ENCODE measurements at regions not wholly inside any gene's neighbourhood (a gene's known extent, or its start where the extent isn't known, plus 50 kb on each side); places are given as distances from the start of the nearest gene placed in this dataset.
"Not testable (repeated sequence)": the region's sequence is repeated elsewhere in the genome, so short reads cannot be mapped to it uniquely, and the experiment has no call there.

GRCh38 chr6:169923468-169924464 lies 172.3 kb downstream of the ERMARD start:
- no peak for DNase-seq

DNA sequence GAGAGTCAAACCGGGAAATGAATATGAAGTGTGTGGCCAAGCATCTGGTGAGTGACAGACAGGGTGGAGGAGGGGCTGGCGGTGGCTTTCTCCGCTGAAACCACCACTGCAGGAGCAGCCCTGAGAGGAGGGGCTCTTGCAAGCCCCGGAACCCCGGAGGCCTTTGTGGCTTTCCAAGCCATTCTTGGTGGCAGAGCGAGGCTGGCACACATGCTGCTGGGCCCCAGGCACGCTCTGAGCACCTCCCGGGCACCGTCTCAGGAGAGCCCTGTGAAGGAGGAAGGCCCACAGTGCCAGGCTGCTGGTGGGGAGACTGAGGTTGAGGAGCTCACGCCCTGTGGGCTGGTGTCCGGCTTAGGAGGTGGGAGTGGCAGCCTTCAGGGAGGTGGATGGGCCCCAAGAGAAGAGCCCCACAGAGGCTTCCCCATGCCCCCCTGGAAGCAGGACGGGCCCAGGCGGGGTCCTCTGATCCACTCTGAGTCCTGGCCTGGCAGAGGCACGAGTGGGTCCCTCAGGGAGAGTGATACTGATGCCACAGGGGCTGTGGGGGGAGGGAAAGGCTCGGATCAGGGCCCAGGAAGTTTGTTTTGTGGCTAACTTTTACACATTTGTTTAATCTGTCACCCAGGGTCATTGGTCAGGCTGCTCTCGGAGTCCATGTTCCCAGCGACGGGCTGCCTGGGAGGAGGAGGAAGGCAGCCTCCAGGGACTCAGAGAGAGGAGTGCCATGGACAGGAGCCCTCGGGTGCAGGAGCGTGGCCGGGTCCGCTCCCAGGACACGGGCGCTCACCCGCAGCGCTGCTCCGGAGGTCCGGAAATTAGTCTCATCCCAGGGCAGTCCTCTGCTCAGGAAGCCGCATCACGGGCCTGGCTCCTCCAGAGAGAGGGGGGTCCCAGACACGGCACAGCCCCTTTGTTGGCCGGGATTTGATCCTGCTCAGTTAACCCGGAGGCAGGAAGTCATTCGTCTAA lies 170.7 kb downstream of the ERMARD start:
- DNase-seq = peak; percentile 26

- no peak for DNase-seq
Measured at GRCh38 chr6:169921217-169921616, 169.8 kb downstream of the ERMARD start.

DNA sequence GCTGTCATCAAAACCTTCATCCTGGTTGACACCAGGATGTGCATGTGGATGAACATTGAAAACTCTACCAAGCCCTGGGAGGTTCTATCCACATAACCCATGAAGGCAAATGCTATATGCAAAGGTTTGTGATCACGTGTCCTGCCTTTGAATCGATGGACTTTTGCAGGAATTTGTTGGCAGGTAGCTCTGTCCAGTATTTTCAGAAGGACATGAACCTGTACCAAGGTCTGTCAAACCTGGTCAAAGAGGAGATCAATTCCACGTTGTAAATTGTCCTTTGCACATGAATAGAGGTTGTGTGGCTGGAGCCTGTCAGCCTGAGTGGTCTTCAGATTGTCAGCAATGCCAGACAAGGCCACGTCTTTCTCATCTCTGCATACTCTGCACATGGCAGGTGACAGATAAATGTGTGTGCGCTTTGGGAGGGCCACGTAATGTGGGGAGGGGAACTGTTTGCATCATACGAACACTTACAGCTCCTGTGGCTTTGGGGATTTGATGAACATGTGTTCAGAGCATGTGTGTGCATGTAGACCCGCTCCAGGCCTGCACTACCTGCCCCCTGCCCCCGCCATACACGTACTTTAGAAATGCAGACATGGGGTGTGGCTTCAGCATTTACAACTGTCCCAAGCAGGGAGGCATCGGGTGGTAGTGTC lies 169.1 kb downstream of the ERMARD start:
- no peak for DNase-seq

GRCh38 chr6:169918954-169919549 lies 167.6 kb downstream of the ERMARD start:
- DNase-seq = no peak

DNA sequence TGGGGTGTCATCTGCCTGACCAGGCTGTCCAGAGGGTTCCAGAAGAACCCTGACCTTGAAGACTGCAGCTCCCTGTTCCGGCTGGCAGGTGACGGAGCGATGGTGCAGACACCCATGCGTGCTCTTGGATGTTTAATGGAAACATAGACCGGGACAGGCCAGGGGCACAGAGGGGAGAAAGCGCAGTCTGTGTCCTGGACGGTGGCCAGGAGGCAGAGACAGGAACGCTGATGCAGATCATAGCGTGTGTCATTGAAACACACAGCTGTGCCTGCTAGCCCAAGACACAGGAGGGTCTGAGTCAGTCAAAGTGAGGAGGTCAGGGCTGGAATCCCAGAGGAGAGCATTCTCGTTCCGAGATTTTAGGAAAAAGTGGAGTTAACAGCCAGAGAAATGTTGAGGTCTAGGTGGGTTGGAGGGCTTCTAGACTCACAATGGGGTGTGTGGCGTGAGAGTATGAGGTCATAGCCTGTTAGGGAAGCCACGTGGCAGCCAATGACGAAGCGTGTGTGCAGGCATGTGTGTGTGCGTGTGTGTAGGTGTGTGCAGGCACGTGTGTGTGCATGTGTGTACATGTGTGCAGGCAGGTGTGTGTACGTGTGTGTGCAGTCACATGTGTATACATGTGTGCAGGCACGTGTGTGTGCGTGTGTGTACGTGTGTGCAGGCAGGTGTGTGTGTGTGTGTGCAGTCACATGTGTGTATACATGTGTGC lies 167.0 kb downstream of the ERMARD start:
- DNase-seq = no peak

DNA sequence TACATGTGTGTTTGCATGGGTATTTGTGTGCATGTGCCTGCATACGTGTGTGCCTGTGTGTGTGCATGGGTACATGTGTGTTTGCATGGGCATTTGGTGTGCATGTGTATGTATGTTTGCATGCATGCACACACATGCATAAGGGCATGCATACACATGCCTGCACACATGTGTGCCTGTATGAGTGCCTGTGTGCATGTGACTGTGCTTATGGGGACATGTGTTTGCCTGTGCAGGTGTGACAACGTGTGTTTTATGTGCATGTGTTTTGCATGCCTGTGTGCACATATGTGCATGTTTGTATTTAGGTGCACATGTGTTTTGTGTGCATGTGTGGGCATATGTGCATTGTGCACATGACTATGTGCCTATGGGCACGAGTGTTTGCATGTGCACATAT lies 165.7 kb downstream of the ERMARD start:
- DNase-seq = no peak

- no peak for DNase-seq
Measured at GRCh38 chr6:169915769-169916550, 164.5 kb downstream of the ERMARD start.

DNA sequence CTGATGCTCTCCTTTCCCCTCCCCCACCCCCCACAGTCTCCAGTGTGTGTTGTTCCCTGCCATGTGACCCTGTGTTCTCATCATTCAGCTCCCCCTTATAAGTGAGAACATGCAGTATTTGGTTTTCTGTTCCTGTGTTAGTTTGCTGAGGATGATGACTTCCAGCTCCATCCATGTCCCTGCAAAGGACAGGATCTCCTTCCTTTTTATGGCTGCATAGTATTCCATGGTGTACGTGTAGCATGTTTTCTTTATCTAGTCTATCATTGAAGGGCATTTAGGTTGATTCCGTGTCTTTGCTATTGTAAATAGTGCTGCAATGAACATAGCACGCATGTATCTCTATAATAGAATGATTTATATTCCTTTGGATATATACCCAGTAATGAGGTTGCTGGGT lies 162.3 kb downstream of the ERMARD start:
- DNase-seq = not testable (repeated sequence)

DNA sequence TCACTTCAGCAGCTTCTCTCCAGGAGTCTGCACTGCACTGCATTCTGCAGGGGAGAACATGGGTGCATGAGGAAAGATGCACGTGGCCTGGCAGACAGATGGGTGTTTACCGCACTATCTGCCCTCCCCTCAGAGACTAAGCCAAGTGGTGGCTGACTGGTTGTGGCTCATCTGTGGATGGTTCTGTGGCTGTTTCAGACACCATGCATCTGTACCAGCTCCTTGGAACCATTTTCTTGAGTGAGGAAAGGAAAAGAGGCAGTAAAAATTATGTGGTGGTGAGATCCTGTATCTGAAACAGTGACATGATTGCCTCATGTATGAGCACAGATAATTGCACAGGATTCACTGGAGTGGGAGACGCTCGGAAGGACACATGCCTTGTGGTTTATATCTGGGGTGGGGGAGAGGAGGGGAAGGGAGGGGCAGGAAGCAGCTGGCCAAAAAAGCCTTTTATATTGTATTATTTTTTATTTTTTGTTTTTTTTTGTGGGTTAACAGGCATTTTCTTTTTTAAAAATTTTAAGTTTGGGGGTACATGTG lies 161.7 kb downstream of the ERMARD start:
- peak; percentile 81 for DNase-seq

GRCh38 chr6:169912266-169913095 lies 161.1 kb downstream of the ERMARD start:
- DNase-seq = no peak

DNA sequence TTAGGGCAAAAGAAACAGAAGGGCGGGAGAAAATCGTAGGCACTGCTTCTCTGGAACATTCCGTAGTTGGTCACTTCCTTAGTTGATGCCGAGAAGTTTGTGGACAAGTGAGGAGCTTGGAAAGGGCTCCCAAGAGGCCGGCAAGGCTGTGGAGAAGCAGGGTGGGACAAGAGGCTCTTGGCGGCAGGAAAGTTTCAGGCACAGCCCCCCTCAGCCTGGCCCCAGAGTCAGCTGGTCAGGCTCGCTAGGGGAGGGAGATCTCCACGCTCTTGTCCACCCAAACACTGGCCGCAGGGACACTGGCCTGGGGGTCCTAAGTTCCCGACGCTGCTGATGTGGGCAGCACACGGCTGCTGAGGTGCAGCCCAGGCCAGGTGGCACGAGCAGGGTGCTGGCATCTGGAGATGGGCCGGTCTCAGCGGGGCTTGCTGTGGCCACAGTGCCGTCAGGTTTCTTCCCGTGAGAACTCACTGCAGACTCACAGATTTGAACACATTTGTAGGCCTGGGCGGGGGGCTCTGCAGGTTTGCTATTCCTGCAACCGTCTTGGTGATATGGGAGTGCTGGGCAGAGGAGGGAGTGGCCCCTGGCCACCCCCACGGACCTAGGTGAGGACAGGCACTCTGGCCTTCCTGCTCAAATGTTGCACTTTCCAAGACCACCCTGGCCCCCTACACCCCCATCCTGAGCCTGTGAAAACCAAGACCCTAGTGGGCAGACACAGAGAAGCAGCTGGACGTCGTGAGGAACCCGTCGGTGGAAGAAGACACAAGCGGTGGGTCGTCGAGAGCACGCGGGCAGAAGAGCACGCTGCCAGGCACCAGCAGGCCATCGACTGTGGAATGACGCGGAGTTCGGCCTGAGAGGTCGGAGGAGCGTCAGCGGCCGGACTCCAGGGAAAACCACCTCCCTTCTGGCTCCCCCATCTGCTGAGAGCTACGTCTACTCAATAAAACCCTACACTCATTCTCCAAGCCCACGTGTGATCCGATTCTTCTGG lies 160.1 kb downstream of the ERMARD start:
- DNase-seq = no peak

DNA sequence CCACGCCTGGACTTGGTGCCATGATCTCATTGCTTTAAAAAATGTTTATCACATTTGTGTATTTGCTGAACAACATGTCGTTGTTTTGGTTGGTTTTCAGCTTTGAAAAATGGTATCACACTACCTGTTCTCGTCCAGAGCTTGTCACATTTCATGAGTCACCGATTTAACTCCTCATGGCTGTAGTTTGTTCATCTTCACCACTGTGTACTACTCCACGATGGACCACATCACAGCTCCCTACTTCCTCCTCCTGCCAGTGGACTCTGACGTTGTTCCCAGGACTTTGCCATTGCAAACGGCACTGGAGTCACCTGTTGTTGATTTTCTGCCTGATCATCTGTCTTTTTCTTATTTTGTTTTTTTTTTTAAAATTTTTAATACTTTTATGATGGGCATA lies 157.7 kb downstream of the ERMARD start:
- no peak for DNase-seq

DNA sequence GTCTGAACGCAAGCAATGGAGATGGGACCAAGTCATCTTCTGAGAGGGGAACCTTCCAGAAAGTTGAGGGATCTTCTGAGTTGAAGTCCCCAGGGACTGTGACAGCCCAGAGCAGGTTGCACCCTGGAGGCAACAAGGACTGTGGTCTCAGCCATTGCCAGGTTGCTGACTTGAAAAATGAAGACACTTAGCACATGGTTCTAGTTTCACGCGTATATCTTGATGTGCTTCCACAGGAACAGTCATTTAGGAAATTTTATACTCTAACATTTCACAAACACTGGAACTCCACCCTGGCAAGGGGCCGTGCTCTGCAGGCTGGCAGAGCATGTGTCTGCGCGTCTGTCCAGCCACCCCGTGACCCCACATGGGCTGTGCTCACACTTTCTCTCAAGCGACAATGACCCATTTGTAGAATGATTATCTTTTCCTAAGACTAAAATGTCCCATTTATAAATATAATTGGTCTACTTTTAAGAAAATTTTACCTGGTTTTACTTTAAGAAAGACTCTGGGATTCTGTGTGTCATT lies 157.0 kb downstream of the ERMARD start:
- DNase-seq = no peak

DNA sequence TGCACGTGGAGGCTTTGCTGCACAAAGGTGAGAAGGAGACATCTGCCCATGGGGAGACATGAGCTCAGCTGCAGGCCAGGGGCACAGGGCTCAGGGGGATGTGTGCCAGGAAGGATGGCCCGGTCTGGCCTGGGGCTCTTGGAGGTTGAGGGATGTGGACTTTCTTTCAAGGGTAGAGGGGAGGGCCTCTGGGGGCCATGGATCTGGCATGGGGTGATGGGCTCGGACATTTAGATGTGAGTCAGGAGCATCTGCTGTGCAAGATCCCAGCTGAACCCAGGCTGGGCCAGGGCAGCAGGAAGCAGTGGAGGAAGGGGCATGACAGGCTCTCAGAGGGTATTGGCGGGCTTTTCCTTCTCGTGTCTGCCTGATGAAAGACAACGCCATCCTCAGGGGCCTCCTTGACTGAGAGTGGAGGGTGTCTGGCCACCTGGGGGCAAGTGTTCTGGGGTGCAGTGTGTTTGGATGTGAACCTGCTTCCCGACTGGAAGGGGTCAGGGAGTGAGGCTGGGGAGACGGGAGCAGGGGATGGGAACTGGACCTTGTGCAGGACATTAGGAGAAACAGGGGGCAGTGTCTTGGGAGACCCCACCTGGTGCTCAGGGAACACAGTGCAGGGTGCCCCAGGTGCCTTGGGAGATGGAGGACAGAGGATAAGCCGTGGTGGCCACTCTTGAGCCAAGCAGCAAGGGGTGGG lies 156.1 kb downstream of the ERMARD start:
- DNase-seq = no peak

- DNase-seq = no peak
Measured at GRCh38 chr6:169906688-169907418, 155.4 kb downstream of the ERMARD start.
